Midbrain (tissue), 1 donor: ENCODE measurements at regions not wholly inside any gene's neighbourhood (a gene's known extent, or its start where the extent isn't known, plus 50 kb on each side); places are given as distances from the start of the nearest gene placed in this dataset.
"Not testable (repeated sequence)": the region's sequence is repeated elsewhere in the genome, so short reads cannot be mapped to it uniquely, and the experiment has no call there.

Source experiments
- DNase-seq: peaks from one replicate; lab custom pipeline; 2025; lab: John Stamatoyannopoulos, UW

- DNase-seq = no peak
These were observed 461.2 kb upstream of the TMEFF2 start for GRCh38 chr2:192655916-192656315.

GRCh38 chr2:192645811-192646598 lies 451.3 kb upstream of the TMEFF2 start:
- DNase-seq = no peak

GRCh38 chr2:192634557-192634956 lies 439.8 kb upstream of the TMEFF2 start:
- DNase-seq = no peak

GRCh38 chr2:192628017-192628416 lies 433.3 kb upstream of the TMEFF2 start:
- no peak for DNase-seq

- no peak for DNase-seq
These were observed 420.4 kb upstream of the TMEFF2 start for GRCh38 chr2:192615105-192615504.

- no peak for DNase-seq
These were observed 409.6 kb upstream of the TMEFF2 start for GRCh38 chr2:192604295-192604694.

GRCh38 chr2:192598649-192599048 lies 403.9 kb upstream of the TMEFF2 start:
- not testable (repeated sequence) for DNase-seq

- no peak for DNase-seq
These were observed 398.8 kb upstream of the TMEFF2 start for GRCh38 chr2:192593561-192593960.

GRCh38 chr2:192591617-192592016 lies 396.9 kb upstream of the TMEFF2 start:
- DNase-seq = no peak

- no peak for DNase-seq
These were observed 390.7 kb upstream of the TMEFF2 start for GRCh38 chr2:192585418-192585817.

GRCh38 chr2:192584976-192585375 lies 390.2 kb upstream of the TMEFF2 start:
- DNase-seq = no peak

GRCh38 chr2:192579965-192580700 lies 385.4 kb upstream of the TMEFF2 start:
- DNase-seq = no peak

GRCh38 chr2:192578780-192579179 lies 384.0 kb upstream of the TMEFF2 start:
- no peak for DNase-seq

- DNase-seq = no peak
These were observed 383.0 kb upstream of the TMEFF2 start for GRCh38 chr2:192577706-192578105.

- no peak for DNase-seq
These were observed 379.8 kb upstream of the TMEFF2 start for GRCh38 chr2:192574552-192574951.

- no peak for DNase-seq
These were observed 376.9 kb upstream of the TMEFF2 start for GRCh38 chr2:192571636-192572035.

GRCh38 chr2:192570788-192571187 lies 376.1 kb upstream of the TMEFF2 start:
- no peak for DNase-seq

GRCh38 chr2:192566863-192567262 lies 372.1 kb upstream of the TMEFF2 start:
- DNase-seq = no peak

- no peak for DNase-seq
These were observed 365.6 kb upstream of the TMEFF2 start for GRCh38 chr2:192560326-192560725.

GRCh38 chr2:192559587-192559986 lies 364.9 kb upstream of the TMEFF2 start:
- no peak for DNase-seq

- no peak for DNase-seq
These were observed 363.9 kb upstream of the TMEFF2 start for GRCh38 chr2:192558637-192559036.

- DNase-seq = no peak
These were observed 361.0 kb upstream of the TMEFF2 start for GRCh38 chr2:192555740-192556139.

GRCh38 chr2:192551760-192552159 lies 357.0 kb upstream of the TMEFF2 start:
- DNase-seq = no peak
